ENCODE measurements at regions not wholly inside any gene's neighbourhood (a gene's known extent, or its start where the extent isn't known, plus 50 kb on each side); places are given as distances from the start of the nearest gene placed in this dataset.

GRCh38 chr20:17023806-17024205 lies 203.0 kb upstream of the PCSK2 start:
- no peak for DNase-seq

GRCh38 chr20:17024513-17025119 lies 202.2 kb upstream of the PCSK2 start:
- DNase-seq = no peak

- no peak for DNase-seq
These were observed 200.5 kb upstream of the PCSK2 start for GRCh38 chr20:17026346-17026745.

- DNase-seq = no peak
These were observed 197.1 kb upstream of the PCSK2 start for GRCh38 chr20:17029698-17030097.

- DNase-seq = no peak
These were observed 190.3 kb upstream of the PCSK2 start for GRCh38 chr20:17036541-17036940.

- no peak for DNase-seq
These were observed 184.7 kb upstream of the PCSK2 start for GRCh38 chr20:17042122-17042521.

- DNase-seq = no peak
These were observed 183.5 kb upstream of the PCSK2 start for GRCh38 chr20:17043323-17043722.

GRCh38 chr20:17044891-17045290 lies 181.9 kb upstream of the PCSK2 start:
- no peak for DNase-seq

GRCh38 chr20:17059465-17059864 lies 167.4 kb upstream of the PCSK2 start:
- DNase-seq = no peak

GRCh38 chr20:17061715-17062114 lies 165.1 kb upstream of the PCSK2 start:
- no peak for DNase-seq

- DNase-seq = no peak
These were observed 164.1 kb upstream of the PCSK2 start for GRCh38 chr20:17062712-17063111.

- DNase-seq = no peak
These were observed 159.9 kb upstream of the PCSK2 start for GRCh38 chr20:17066902-17067301.

GRCh38 chr20:17068084-17068711 lies 158.6 kb upstream of the PCSK2 start:
- no peak for DNase-seq

GRCh38 chr20:17077030-17077429 lies 149.8 kb upstream of the PCSK2 start:
- DNase-seq = no peak

- no peak for DNase-seq
These were observed 143.1 kb upstream of the PCSK2 start for GRCh38 chr20:17083738-17084137.

GRCh38 chr20:17084909-17085308 lies 141.9 kb upstream of the PCSK2 start:
- DNase-seq = no peak

GRCh38 chr20:17093782-17094181 lies 133.1 kb upstream of the PCSK2 start:
- no peak for DNase-seq

- DNase-seq = no peak
These were observed 129.2 kb upstream of the PCSK2 start for GRCh38 chr20:17097603-17098002.

- no peak for DNase-seq
These were observed 126.3 kb upstream of the PCSK2 start for GRCh38 chr20:17100506-17100905.

- DNase-seq = no peak
These were observed 119.7 kb upstream of the PCSK2 start for GRCh38 chr20:17107127-17107526.

GRCh38 chr20:17108896-17109295 lies 117.9 kb upstream of the PCSK2 start:
- no peak for DNase-seq

GRCh38 chr20:17109307-17109706 lies 117.5 kb upstream of the PCSK2 start:
- no peak for DNase-seq

GRCh38 chr20:17128206-17128605 lies 98.6 kb upstream of the PCSK2 start:
- no peak for DNase-seq

GRCh38 chr20:17129089-17129488 lies 97.8 kb upstream of the PCSK2 start:
- DNase-seq = no peak

- DNase-seq = no peak
These were observed 89.1 kb upstream of the PCSK2 start for GRCh38 chr20:17137692-17138091.

Data from activated effector memory CD4-positive, alpha-beta T cell treated with anti-CD3 and anti-CD28 coated beads, Interleukin-2, amount 50 U/mL, for 16 hours (primary cell).